HUDEP-2 (cell line): ENCODE measurements at regions not wholly inside any gene's neighbourhood (a gene's known extent, or its start where the extent isn't known, plus 50 kb on each side); places are given as distances from the start of the nearest gene placed in this dataset.
"Not testable (repeated sequence)": the region's sequence is repeated elsewhere in the genome, so short reads cannot be mapped to it uniquely, and the experiment has no call there.

Experiments used
- DNase-seq, 76 experiments: peaks; one replicate each; lab custom pipeline; 2025; ENCODE audit not compliant: unreplicated experiment in 76 of 76; lab: John Stamatoyannopoulos, UW

- no peak for DNase-seq
Measured at GRCh38 chr11:11220786-11221185, 132.3 kb downstream of the CSNK2A3 start.

- DNase-seq: no peak
Measured at GRCh38 chr11:11218629-11218986, 134.4 kb downstream of the CSNK2A3 start.

GRCh38 chr11:11217929-11218628 lies 135.0 kb downstream of the CSNK2A3 start:
- no peak for DNase-seq

- no peak for DNase-seq
Measured at GRCh38 chr11:11217289-11217928, 135.6 kb downstream of the CSNK2A3 start.

- DNase-seq: no peak
Measured at GRCh38 chr11:11215944-11216343, 137.1 kb downstream of the CSNK2A3 start.

- no peak for DNase-seq
Measured at GRCh38 chr11:11215058-11215815, 137.8 kb downstream of the CSNK2A3 start.

- no peak for DNase-seq
Measured at GRCh38 chr11:11213117-11213516, 139.9 kb downstream of the CSNK2A3 start.

- no peak for DNase-seq
Measured at GRCh38 chr11:11211888-11212287, 141.2 kb downstream of the CSNK2A3 start.

- DNase-seq: no peak
Measured at GRCh38 chr11:11211186-11211585, 141.9 kb downstream of the CSNK2A3 start.

- no peak for DNase-seq
Measured at GRCh38 chr11:11210446-11210845, 142.6 kb downstream of the CSNK2A3 start.

- no peak for DNase-seq
Measured at GRCh38 chr11:11209967-11210366, 143.1 kb downstream of the CSNK2A3 start.

- DNase-seq: no peak
Measured at GRCh38 chr11:11208994-11209393, 144.1 kb downstream of the CSNK2A3 start.

GRCh38 chr11:11207428-11207827 lies 145.6 kb downstream of the CSNK2A3 start:
- DNase-seq: no peak

GRCh38 chr11:11206484-11206883 lies 146.6 kb downstream of the CSNK2A3 start:
- no peak for DNase-seq

- no peak for DNase-seq
Measured at GRCh38 chr11:11202885-11203284, 150.2 kb downstream of the CSNK2A3 start.

- not testable (repeated sequence) for DNase-seq
Measured at GRCh38 chr11:11201302-11201701, 151.7 kb downstream of the CSNK2A3 start.

GRCh38 chr11:11192541-11192940 lies 160.5 kb downstream of the CSNK2A3 start:
- no peak for DNase-seq

GRCh38 chr11:11189506-11189905 lies 163.5 kb downstream of the CSNK2A3 start:
- no peak for DNase-seq

GRCh38 chr11:11186249-11186648 lies 166.8 kb downstream of the CSNK2A3 start:
- no peak for DNase-seq

- DNase-seq: no peak
Measured at GRCh38 chr11:11182261-11182660, 170.8 kb downstream of the CSNK2A3 start.

GRCh38 chr11:11178671-11179638 lies 174.1 kb downstream of the CSNK2A3 start:
- DNase-seq: no peak
